ENCODE measurements at regions not wholly inside any gene's neighbourhood (a gene's known extent, or its start where the extent isn't known, plus 50 kb on each side); places are given as distances from the start of the nearest gene placed in this dataset.

DNA sequence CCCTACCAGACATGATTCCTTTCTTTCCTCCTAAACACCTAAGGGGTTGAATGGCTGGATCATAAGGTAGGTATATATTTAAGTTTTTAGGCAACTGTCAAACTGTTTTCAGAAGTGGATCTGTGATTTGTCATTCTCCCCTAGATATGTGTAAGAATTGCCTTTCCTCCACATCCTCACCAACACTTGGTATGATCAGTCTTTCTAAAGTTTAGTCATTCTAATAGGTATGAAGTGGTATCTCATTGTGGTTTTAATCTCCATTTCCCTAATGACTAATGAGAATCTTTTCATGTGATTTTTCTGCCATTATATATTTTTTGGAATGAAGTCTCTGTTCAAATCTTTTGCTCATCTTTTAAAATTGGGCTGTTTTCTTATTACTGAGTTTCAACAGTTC lies 122.1 kb downstream of the TFCP2L1 start:
- peaks cover 15% of the 10 kb centered on the region for H3K9me3 Mint-ChIP-seq
- no peaks in the 10 kb centered on the region for H3K36me3 Mint-ChIP-seq (ENCODE audit: low read depth)
- no peak overlapping the region for H3K27ac Mint-ChIP-seq
- ChIA-PET POLR2A (no interaction called here), CTCF (no interaction called here)
- H3K27me3 Mint-ChIP-seq = peaks cover 6% of the 10 kb centered on the region
- H3K4me3 Mint-ChIP-seq = no peak overlapping the region
- no peaks in the 10 kb centered on the region for H3K4me1 Mint-ChIP-seq
- DNase-seq = no peak

DNA sequence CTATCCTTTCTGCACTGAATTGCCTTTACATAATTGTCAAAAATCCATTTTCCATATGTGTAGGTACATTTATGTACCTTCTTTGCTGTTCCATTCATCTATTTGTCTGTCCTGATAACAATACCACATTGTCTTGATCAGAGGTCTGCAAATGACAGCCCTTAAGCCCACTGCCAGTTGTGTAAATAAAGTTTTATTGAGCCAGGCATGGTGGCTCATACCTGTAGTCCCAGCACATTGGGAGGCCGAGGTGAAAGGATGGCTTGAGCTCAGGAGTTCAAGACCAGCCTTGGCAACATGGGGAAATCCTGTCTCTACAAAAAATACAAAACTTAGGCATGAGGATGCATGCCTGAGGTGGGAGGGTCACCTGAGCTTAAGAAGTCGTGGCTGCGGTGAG lies 121.0 kb downstream of the TFCP2L1 start:
- no peak overlapping the region for H3K27ac Mint-ChIP-seq

DNA sequence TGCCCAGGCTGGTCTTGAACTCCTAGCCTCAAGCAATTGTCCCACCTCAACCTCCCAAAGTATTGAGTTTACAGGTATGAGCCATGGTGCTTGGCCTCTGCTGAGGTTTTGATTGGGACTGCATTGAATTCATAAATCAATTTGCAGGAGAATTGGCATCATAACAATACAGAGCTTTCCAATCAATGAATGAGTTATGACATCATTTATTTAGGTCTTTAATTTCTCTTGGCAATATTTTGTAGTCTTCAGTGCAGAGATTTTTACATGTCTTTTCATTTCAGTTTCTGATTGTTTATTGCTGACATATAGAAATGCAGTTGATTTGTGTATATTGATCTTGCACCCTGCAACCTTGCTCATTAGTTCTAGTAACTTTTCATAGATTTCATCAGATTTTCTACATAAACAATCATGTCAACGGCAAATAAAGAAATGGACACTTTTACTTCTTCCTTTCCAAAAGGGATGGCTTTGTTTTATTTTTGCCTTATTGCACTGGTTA lies 119.9 kb downstream of the TFCP2L1 start:
- ChIA-PET CTCF (no interaction called here), POLR2A (no interaction called here)
- H3K4me1 Mint-ChIP-seq = no peaks in the 10 kb centered on the region
- H3K27ac Mint-ChIP-seq = no peak overlapping the region
- peaks cover 6% of the 10 kb centered on the region for H3K27me3 Mint-ChIP-seq
- no peaks in the 10 kb centered on the region for H3K36me3 Mint-ChIP-seq (ENCODE audit: low read depth)
- DNase-seq = no peak
- no peak overlapping the region for H3K4me3 Mint-ChIP-seq
- peaks cover 7% of the 10 kb centered on the region for H3K9me3 Mint-ChIP-seq

More for the DNA sequence above, 121.0 kb downstream of the TFCP2L1 start:
- H3K36me3 Mint-ChIP-seq (ENCODE audit: low read depth) = no peaks in the 10 kb centered on the region
- DNase-seq = no peak
- H3K27me3 Mint-ChIP-seq = peaks cover 6% of the 10 kb centered on the region
- H3K4me3 Mint-ChIP-seq = no peak overlapping the region
- H3K9me3 Mint-ChIP-seq = peaks cover 7% of the 10 kb centered on the region
- no peaks in the 10 kb centered on the region for H3K4me1 Mint-ChIP-seq
- ChIA-PET POLR2A (no interaction called here), CTCF (no interaction called here)

Data from activated CD4-positive, alpha-beta T cell treated with anti-CD3 and anti-CD28 coated beads, Interleukin-2, amount 10 ng/mL, durations not matched to agents 7 days and 5 days (primary cell).